ENCODE measurements at regions not wholly inside any gene's neighbourhood (a gene's known extent, or its start where the extent isn't known, plus 50 kb on each side); places are given as distances from the start of the nearest gene placed in this dataset.

DNA sequence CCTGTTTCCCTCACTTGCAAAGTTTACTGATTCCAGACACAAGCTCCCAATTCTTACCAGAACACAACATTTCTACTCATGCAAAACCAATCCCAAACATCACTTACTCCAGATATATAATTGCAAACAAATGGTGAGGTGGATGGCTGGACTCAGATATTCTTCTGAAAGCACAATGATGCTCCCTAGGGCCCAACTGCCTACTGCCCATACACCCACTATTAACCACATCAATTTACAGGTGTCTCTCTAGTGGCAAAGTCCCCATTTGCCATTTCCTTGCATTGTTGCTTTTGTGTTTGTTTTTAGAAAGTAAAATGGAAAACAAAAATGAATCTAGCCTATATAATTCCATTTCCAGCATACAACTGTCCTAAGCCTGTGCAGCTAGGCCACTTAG lies 320.9 kb upstream of the PRDM1 start:
- no peak for DNase-seq (ENCODE audit: low spot score)

DNA sequence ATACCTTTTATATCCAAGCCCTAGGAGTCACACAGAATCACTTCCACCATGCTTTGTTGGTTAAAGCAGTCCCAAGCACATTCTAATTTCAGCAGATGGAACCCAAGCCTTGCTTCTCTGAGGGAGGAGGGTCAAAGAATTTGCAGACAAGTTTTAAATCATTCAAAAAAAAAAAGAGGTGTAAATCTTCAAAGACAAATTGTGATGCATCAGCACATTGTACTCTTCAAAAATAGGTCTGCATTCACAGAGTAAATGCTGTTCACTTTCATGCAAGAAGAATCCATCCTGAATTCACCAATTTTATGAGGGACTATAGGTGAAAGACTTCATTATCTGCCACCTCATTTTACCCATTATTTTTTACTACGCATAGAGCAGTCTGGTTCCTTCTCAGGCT lies 321.8 kb upstream of the PRDM1 start:
- no peak for DNase-seq (ENCODE audit: low spot score)

DNA sequence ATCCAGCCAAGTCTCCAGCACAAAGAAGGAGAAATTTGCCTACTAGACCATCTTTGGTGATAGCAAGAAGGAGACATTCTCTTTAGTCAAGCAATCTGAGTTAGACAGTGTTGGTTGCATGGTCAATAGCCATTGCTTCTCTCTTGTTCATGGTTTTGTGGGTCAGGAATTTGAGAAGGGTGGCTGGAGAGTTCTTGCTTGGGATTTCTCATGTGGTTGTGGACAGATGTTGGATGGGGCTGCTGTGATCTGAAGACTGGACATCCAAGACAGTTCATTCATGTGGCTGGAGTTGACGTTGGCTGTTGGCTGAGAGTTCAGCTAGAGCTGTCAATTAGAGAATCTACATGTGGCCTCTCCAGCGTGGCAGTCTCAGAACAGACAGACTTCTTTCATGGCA lies 322.3 kb upstream of the PRDM1 start:
- DNase-seq (ENCODE audit: low spot score), result no peak

DNA sequence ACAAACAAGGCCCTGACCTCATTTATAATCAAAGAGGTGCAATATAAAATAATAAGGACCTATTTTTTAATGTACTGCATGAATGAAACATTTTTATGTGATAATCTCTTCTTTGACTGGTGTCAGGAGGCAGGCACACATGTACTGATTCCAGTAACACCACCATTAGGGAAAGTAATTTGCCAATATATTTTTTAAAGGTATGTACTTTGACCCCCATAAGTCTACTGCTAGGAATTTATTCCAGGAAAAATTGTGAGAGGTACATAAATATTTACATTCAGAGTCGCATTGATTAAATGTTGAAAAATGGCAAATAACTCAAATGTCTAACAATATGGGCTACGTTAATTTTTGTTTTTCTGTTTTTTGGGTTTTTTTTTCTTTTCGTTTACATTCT lies 325.4 kb upstream of the PRDM1 start:
- no peak for DNase-seq (ENCODE audit: low spot score)

DNA sequence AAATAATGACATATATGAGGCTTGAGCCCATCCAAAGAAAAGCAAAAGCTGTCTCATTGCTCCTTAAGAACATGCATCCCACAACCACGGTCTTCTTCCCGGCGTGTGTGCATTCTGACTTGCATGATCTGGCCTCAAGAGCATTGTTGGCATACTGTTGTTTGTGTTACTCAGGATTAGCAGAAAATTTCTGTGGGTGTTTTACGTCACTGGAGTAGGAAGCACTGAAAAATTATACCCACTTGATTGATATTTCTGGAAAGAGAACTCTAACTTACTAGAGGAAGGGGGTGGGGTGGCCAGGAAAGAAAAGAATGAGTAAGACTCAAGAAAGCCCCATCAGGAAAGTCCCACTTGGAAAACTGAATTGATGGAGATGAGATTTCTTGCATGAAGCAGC lies 326.2 kb upstream of the PRDM1 start:
- no peak for DNase-seq (ENCODE audit: low spot score)

DNA sequence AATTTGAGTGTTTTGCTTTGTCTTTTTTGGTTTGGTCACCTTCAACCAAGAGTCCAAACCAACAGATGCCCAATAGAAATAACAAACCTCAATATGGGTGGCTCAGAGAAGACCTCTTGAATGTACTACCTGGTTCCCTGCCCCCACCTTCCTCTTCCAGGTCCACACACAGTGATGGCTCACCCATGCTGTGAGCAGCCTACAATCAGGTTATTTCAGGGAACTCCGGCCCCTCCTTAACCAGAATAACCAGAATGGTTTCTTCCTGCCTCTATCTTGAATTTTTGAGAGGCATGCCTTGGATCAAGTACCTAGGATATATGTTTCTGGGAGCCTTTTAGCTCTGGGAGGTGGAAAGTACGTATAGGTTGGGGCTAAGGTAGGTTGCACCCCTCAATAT lies 327.1 kb upstream of the PRDM1 start:
- DNase-seq (ENCODE audit: low spot score), result no peak

DNA sequence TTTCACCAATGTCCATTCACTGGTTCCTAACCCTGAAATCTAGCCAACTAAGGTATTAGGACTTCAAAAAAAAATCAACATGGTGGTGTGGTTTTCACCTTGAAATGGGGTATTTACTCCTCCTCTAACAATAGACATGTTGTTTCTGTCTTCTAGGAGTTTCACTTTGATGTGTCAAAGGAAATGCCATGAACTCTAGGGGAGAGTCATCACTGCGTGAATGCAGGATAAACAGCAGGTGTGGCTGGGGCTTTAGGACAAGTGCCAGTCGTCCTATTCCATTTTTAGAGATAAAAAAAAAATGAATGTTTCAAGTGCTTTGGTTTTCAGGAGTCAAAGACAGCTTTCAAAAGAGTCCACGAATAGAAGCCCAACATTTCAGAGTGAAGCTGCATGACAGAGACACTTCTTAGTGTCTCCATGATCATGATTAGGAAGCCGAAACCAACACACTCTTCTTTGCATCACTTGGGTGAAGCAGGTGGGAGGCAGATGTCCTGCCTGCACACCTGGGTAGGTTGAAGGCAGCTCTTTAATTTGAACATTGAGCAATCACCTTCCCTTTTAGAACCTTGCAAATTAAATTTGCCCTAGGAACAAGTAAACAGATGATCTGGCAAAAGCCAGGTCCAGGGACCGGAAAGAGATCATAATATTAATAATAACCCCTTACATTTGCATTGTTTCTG lies 328.5 kb upstream of the PRDM1 start:
- no peak for DNase-seq (ENCODE audit: low spot score)

DNA sequence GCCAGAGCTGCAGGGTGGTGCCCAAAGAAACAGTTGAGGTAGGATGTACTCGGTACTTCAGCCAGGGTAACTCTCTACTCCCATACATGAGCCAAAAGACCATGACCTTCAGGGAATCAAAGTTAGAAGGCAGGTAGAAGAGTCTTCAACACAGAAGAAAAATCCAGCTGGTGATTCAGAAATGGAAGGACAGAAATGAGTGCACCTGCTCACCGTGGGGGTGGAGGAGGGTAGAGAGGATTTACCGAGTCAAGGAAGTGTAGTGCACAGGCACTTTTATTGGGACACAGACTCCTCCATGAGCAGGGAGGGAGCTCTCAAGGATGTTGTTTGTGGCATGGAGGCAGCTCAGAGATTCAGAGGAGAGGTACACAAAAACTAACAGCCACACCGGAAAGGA lies 330.3 kb upstream of the PRDM1 start:
- no peak for DNase-seq (ENCODE audit: low spot score)

DNA sequence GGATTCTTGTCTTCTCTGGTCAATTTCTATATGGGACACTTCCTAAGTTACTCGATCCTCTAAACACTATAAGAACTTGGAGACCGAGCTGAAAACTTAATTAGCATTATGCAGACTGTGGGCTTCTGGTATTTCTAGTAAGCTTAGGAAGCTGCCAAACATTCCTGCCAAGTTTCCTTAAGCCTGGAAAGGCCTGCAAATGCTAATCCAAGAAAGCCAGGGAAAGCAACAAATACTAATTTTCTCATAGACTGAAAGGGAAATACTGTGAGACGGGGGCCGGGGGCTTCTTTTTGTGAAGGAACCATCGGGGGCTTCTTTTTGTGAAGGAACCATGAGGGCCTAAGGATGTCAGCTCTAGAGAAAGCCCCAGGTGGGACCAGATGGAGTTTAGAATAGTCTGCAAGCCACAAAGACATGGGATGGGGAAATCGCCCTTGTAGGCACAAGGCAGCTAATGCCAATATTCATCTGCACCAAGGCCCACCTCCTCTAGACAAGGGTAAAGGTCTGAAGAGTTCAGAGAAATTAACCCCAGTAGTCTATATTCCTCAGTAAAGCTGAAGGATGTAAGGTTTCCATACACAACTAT lies 332.4 kb upstream of the PRDM1 start:
- DNase-seq (ENCODE audit: low spot score), result no peak

DNA sequence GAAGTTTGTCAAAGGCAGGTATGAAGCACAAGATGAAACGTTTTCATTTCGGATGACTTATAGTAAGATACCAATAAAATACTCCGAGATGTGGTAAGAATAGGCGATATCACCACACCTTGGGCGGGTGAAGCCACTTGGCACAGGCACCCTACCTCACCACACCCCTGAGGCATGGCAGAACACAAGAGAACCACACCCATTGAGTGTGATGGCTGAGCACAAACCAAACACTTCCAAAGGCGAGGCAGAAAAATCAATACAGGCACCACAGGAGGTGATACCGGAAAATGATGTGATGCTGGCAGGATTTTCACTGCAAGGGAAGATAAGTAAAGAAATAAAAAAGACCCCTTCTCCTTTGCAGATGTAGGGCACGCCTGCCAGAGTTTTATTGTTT lies 332.9 kb upstream of the PRDM1 start:
- peak; percentile 79 for DNase-seq (ENCODE audit: low spot score)

DNA sequence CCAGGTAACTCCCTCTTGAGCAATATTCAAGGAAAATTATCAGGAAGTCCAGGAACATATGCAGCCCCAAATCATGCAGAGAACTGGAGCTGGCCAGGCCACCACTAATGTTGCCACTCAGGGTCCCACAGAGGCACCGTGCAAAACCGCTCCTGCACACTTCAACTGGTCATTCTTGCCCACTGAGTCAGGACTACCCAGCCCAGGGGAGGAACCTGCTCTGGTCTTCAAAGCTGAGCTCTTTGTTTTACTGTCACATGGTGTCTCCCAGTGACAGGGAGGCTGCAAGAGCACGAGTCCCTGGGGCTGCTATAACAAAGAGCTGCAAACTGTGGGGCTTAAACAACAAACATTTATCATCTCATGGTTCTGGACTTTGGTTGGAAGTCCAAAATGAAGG lies 336.0 kb upstream of the PRDM1 start:
- no peak for DNase-seq (ENCODE audit: low spot score)

DNA sequence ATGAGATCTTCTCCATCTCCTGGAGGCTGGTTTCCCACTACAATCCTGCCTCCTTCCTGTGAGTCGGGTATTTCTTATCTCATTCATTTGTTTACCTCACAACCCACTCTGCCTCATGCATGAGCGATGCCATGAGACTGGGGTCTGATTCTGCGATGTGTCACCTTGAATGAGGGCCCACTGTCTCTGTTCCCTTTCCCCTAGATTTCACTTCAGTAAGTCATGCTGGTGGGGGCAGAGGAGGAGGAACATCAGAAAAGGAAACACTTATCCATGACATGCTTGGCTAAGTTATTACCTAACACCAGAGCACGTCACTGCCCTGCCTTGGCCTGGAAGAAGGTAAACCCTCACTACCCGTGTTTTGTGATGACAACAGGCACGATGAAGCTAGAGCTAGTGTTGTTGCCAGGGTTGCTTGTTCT lies 337.4 kb upstream of the PRDM1 start:
- DNase-seq (ENCODE audit: low spot score), result no peak

DNA sequence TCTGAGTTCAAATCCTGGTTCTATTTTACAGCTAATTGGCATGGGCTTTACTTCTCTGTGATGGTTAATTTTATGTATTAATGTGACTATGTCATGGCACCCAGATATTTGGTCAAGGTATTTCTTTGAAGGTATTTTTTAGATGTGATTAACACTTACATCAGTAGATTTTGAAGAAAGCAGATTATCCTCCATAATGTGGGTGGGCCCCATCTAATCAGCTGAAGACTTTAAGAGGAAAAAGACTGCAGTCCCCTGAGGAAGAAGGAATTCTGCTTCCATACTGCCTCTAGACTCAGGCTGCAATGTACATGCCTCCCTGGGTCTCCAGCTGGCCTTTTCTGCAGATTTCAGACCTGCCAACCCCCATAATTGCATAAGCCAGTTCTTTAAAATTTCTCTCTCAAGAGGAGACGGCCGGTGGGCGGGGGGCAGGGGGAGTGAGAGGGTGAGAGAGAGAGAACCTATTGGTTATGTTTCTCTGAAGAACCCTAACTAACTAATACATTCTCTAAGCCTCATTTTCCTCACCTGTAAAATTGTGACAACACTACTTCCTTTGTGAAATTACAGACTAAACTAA lies 338.2 kb upstream of the PRDM1 start:
- DNase-seq (ENCODE audit: low spot score), result no peak

DNA sequence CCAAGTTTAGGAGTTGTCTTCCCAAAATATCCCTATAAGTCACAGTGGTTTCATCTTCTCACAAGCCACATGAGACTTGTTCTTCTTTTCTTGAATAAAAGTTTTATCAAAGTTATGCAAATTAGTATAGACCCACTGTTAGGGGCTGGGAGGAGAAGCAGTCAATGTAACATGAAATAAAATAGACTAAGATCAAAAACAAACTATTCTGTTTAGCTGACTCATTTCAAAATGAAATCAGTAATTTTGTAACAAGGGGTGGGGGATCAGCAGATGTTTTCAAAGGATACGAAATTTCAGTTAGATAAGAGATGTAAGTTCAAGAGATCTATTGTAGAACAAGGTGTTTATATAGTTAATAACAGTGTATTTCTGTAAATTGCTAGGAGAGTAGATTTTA lies 339.6 kb upstream of the PRDM1 start:
- DNase-seq (ENCODE audit: low spot score), result no peak

DNA sequence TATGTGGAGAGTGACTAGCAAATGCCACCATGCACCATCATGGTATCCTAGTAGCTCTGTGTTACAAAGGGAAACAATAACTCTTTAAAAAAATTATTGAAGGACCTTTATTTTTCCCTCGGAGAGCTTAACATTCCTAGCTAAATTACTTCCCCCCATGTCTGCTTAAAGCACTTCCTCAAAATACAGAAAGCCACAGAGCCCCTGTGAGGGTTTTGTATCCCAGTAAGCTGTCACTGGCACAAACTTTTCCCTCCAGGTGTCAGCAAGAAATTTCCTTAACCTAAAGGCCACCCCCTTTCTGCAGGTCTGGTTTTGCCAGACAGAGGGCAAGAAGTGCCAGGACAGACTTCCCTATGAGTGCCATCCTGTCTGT lies 340.0 kb upstream of the PRDM1 start:
- DNase-seq (ENCODE audit: low spot score), result no peak

DNA sequence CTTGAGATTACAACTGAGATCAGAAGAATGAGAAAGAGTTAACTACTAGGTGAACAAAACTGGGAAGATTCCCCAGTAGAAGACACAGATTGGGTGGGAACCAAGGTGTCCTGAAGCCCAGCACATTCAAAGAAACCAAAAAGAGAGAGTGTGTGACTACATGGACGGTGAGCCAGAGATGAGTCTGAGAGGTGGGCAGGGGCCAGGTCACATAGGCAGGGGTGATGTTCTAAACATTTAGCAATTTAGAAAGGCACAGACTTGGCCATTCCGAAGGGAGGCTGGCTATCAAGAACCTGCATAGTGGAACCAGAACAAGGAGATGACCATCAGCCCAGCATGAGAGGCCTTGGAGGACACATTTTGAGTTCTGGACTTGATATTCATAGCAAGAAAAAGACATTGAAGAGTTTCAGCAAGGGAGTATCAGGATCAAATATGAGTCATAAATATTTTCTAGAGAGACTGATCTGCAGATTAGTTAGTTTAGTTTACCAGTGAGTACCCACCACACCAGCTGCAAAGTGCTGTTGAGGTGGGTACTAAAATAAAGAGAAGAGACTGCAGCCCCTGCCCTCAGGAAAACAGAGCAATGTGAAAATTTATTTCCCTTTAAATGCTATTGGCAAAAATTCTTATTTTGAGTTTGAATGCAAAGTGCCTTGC lies 340.5 kb upstream of the PRDM1 start:
- no peak for DNase-seq (ENCODE audit: low spot score)

DNA sequence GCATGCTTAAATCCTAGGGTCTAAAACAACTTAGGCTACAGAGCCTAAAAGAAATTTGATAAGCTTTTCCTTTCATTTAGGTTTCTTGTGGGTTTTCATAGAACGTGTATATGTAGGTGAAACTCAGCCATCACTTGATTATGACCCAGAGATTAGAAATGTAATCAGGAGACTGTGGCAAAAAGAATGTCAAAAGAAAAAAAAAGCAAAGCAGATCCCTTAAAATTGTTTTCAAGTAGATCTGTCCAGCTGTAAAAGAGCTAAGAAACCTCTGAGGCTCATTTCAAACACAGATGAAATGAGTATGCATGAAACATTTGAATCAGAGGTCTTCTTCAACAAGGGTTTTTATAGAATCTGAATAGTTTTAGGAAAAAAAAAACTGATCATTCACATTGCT lies 341.3 kb upstream of the PRDM1 start:
- no peak for DNase-seq (ENCODE audit: low spot score)

DNA sequence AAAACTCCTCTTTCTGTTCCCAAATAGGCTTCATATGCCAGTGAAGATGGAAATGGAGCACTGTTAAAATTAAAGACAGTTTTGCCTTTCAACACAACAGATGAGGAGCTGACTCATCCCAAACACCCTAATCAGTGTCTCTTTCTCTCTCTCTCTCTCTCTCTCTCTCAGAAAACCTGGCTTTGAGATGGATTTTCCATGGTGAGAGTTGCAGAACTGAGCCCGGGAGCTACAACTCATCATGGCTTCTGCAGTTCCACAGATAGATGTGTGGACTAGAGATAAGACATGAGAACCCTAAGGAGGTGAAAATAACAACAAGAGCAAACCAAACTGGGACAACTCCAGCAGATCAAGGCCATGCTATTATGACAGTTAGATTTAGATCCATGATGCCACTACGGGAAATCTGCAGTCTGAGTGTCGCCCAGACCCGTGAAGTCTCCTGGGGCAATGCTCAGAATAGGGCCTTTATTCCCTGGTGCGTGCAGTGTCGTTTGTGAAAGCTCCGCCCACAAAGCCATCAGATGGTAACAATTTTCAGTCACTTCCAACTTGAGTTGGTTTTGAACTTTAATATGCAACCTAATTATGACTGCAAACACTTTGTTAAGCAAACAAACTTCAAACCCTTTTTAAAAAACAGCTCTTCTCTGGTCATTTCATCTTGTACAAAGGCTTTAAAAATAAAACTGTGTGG lies 338.2 kb upstream of the PREP start:
- no peak for DNase-seq (ENCODE audit: low spot score)

DNA sequence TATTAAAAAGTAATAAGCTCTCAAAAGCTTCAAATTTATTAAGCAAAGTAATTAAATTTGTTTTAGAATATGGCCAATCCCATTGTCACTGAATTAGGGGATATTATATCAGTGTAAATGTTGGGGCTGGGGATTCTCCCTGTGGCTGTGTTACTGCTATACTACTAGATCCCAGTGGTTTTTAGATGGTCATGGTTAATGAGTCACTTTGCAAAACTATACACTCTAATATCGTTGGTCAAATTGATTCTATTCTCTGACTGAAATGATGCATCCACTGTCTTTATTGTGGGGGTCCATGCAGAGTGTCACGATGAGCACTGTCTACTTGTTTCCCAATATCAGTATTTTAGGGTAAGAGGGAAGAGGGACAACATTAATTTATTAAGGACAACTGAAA lies 336.9 kb upstream of the PREP start:
- DNase-seq (ENCODE audit: low spot score), result no peak

DNA sequence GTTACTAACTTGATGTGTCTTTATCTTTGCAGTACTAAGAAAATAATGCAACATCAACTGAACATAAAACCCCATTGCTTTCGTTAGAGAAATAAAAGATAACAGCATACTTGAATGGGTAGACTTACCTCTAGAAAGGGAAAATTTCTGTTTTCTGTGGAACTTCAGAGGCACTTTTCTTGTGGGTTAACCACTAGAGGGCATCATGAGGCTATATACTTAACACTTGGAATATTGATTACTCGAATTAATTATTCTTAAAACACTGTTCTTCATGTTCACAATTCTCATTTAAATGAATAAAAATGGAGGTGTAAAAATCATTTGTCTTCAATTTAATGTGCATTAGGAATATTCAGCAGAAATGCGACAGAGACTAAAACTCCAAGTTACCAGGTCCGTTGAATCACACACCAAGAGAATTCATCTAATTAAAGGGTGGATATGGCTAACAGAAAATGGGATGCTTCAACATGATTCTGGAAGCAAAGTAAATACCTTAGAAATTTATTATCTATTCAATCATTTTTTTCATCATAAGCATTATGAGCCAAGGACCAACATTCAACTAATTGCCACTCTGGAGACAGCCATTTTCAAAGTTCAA lies 330.8 kb upstream of the PREP start:
- no peak for DNase-seq (ENCODE audit: low spot score)

DNA sequence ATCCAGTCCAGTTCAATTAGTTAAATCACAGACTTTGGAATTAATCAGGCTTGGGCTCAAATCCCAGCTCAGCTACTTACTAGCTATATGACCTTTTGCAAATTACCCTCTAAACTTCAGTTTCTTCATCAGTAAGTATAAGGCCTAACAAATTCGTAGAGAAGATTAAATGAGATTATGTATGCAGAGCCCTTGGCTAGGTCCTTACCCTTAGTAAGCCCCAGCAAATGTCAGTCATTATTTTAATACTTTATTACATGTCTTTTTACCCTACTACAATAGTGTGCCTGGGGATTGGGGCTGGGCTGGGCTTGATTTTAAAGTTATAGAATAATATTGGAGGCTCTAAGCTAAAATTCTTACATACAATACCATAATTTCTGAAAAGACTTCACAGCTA lies 326.1 kb upstream of the PREP start:
- no peak for DNase-seq (ENCODE audit: low spot score)
